GM23338 (cell line): ENCODE measurements at regions not wholly inside any gene's neighbourhood (a gene's known extent, or its start where the extent isn't known, plus 50 kb on each side); places are given as distances from the start of the nearest gene placed in this dataset.

ENCODE experiments used
- ATAC-seq: fragments of 200-7000 bp; cut with Tn5 transposase; 3 replicates; pipeline ENCODE4 v1.9.1; 2020
- DNase-seq: peaks from one replicate; pipeline ENCODE4 v3.0.0-alpha.2; 2015; ENCODE audit warnings: low spot score
- H2AFZ ChIP-seq: fragments of 200-600 bp; sonication (generic); 2 replicates; pipeline ENCODE4 v1.8.0; 2016; ENCODE audit warnings: antibody characterized with exemption, mild to moderate bottlenecking, moderate library complexity
- H3F3A ChIP-seq: fragments of 200-600 bp; sonication (generic); replicated peaks from 2 replicates; pipeline ENCODE4 v1.8.0; 2017; ENCODE audit warnings: antibody characterized with exemption, mixed run types, low read depth
- H3K27ac ChIP-seq: fragments of 200-600 bp; sonication (generic); 2 replicates; pipeline ENCODE4 v1.6.1; 2016; ENCODE audit warnings: low read depth
- H3K27me3 ChIP-seq: fragments of 200-600 bp; sonication (generic); 2 replicates; pipeline ENCODE4 v1.8.0; 2016; ENCODE audit warnings: mild to moderate bottlenecking, mixed run types, moderate library complexity; ENCODE audit not compliant: insufficient read depth
- H3K36me3 ChIP-seq: fragments of 200-600 bp; sonication (generic); 2 replicates; pipeline ENCODE4 v1.8.0; 2016; ENCODE audit warnings: mild to moderate bottlenecking; ENCODE audit not compliant: insufficient read depth
- H3K4me1 ChIP-seq: fragments of 200-600 bp; sonication (generic); 2 replicates; pipeline ENCODE4 v1.8.0; 2016; ENCODE audit warnings: mild to moderate bottlenecking, moderate library complexity; ENCODE audit not compliant: insufficient read depth
- H3K4me2 ChIP-seq: fragments of 200-600 bp; sonication (generic); 2 replicates; pipeline ENCODE4 v1.7.1; 2017; ENCODE audit warnings: mixed run types
- H3K4me3 ChIP-seq: fragments of 200-600 bp; sonication (generic); 2 replicates; pipeline ENCODE4 v1.6.1; 2016; ENCODE audit warnings: mixed run types
- H3K79me2 ChIP-seq: fragments of 200-600 bp; sonication (generic); replicated peaks from 2 replicates; pipeline ENCODE4 v1.8.0; 2017; ENCODE audit warnings: mild to moderate bottlenecking; ENCODE audit not compliant: insufficient read depth
- H3K9me2 ChIP-seq: fragments of 200-600 bp; sonication (generic); 2 replicates; pipeline ENCODE4 v1.8.0; 2017; ENCODE audit not compliant: insufficient read depth
- H4K20me1 ChIP-seq: fragments of 200-600 bp; sonication (generic); replicated peaks from 2 replicates; pipeline ENCODE4 v1.8.0; 2017; ENCODE audit warnings: mild to moderate bottlenecking; ENCODE audit not compliant: insufficient read depth
- H3K27ac Mint-ChIP-seq: 2 replicates; pipeline ENCODE4 v1.8.0; 2020; ENCODE audit warnings: inconsistent platforms, mild to moderate bottlenecking, moderate library complexity, mixed read lengths
- H3K27me3 Mint-ChIP-seq: 3 replicates; pipeline ENCODE4 v1.8.0; 2022; ENCODE audit warnings: low read depth, mild to moderate bottlenecking, moderate library complexity, mixed read lengths, inconsistent platforms; ENCODE audit not compliant: insufficient read depth, poor library complexity
- H3K36me3 Mint-ChIP-seq: 3 replicates; pipeline ENCODE4 v1.8.0; 2021; ENCODE audit warnings: low read depth, mild to moderate bottlenecking, inconsistent platforms, moderate library complexity, mixed read lengths
- H3K4me1 Mint-ChIP-seq: 3 replicates; pipeline ENCODE4 v1.8.0; 2020; ENCODE audit warnings: mild to moderate bottlenecking, inconsistent platforms, mixed read lengths
- H3K4me3 Mint-ChIP-seq: 3 replicates; pipeline ENCODE4 v1.8.0; 2021; ENCODE audit warnings: moderate library complexity, mild to moderate bottlenecking, inconsistent platforms, mixed read lengths
- H3K9me3 Mint-ChIP-seq: 3 replicates; pipeline ENCODE4 v1.8.0; 2020; ENCODE audit warnings: moderate library complexity, mild to moderate bottlenecking, inconsistent platforms, mixed read lengths
- CREB1 ChIP-seq: fragments of 250-450 bp; sonication (Bioruptor Pico); IDR thresholded peaks from 2 replicates; pipeline ENCODE4 v1.5.0; 2020; ENCODE audit warnings: low read depth, mild to moderate bottlenecking, moderate library complexity
- CTCF ChIP-seq, 2 experiments: fragments of 200-600 bp in 1 of 2; sonication (generic) in 1 of 2; conservative IDR thresholded peaks; 2 replicates each; pipeline versions ENCODE4 v1.5.1 to v1.6.1; 2016 to 2017; ENCODE audit warnings: antibody characterized with exemption in 2 of 2, low read depth in 2 of 2, mild to moderate bottlenecking in 2 of 2, moderate library complexity in 1 of 2
- EZH2 ChIP-seq: fragments of 200-600 bp; sonication (generic); IDR thresholded peaks from one replicate; pipeline ENCODE4 v1.8.0; 2017; ENCODE audit warnings: antibody characterized with exemption, mild to moderate bottlenecking, low read depth; ENCODE audit not compliant: unreplicated experiment
- JUNB ChIP-seq: IDR thresholded peaks from one replicate; pipeline ENCODE4 v1.6.1; 2016; ENCODE audit warnings: antibody characterized with exemption; ENCODE audit not compliant: unreplicated experiment
- NANOG ChIP-seq: IDR thresholded peaks from 2 replicates; pipeline ENCODE4 v1.6.1; 2016; ENCODE audit warnings: antibody characterized with exemption, borderline replicate concordance
- POLR2AphosphoS5 ChIP-seq: IDR thresholded peaks from 2 replicates; pipeline ENCODE4 v1.6.1; 2016; ENCODE audit warnings: antibody characterized with exemption, low read depth
- REST ChIP-seq: IDR thresholded peaks from one replicate; pipeline ENCODE4 v1.6.1; 2018; ENCODE audit warnings: antibody characterized with exemption; ENCODE audit not compliant: unreplicated experiment
- STAT1 ChIP-seq: IDR thresholded peaks from one replicate; pipeline ENCODE4 v1.6.1; 2016; ENCODE audit warnings: antibody characterized with exemption; ENCODE audit not compliant: unreplicated experiment
- ZNF114 ChIP-seq: fragments of 250-450 bp; sonication (Bioruptor Pico); IDR thresholded peaks from 2 replicates; pipeline ENCODE4 v1.5.0; 2020; ENCODE audit warnings: mild to moderate bottlenecking, moderate library complexity
- ZNF331 ChIP-seq: fragments of 250-450 bp; sonication (Bioruptor Pico); IDR thresholded peaks from 2 replicates; pipeline ENCODE4 v1.5.0; 2020; ENCODE audit warnings: low read depth, mild to moderate bottlenecking, moderate library complexity
- ZNF462 ChIP-seq: fragments of 250-450 bp; sonication (Bioruptor Pico); IDR thresholded peaks from 2 replicates; pipeline ENCODE4 v1.5.0; 2020; ENCODE audit warnings: mild to moderate bottlenecking, moderate library complexity

- TF ChIP-seq EZH2: no peak
- no peak for TF ChIP-seq ZNF331 (CRISPR knock-in tag)
- no peak for TF ChIP-seq CREB1 (CRISPR knock-in tag)
- no peak for TF ChIP-seq POLR2AphosphoS5
- TF ChIP-seq NANOG: no peak
Observed at GRCh38 chr14:97948841-97949240, 1151.7 kb downstream of the VRK1 start (continued).

GRCh38 chr14:97956581-97957340 lies 1159.6 kb downstream of the VRK1 start:
- DNase-seq: no peak
- Mint-ChIP-seq H3K27me3 (peaks cover 3% of the 10 kb centered on the region), H3K36me3 (0 out of 3 replicates have a peak, but pooled peaks cover 2% of the 10 kb centered on the region), H3K4me1 (no peaks in the 10 kb centered on the region), H3K9me3 (peaks cover 6% of the 10 kb centered on the region; the same call in 1 of the 3 replicates), H3K27ac (no peak overlapping the region), H3K4me3 (no peak overlapping the region)
- Histone ChIP-seq H3K4me3 (no peak overlapping the region), H3K9me2 (no peaks in the 10 kb centered on the region; the same call in 1 of the 2 replicates), H3F3A (no peaks in the 10 kb centered on the region), H3K79me2 (no peaks in the 10 kb centered on the region), H2AFZ (no peak overlapping the region), H3K4me2 (no peak overlapping the region), H3K4me1 (no peaks in the 10 kb centered on the region), H3K27ac (no peak overlapping the region), H3K27me3 (no peaks in the 10 kb centered on the region), H4K20me1 (no peaks in the 10 kb centered on the region), H3K36me3 (no peaks in the 10 kb centered on the region)
- ATAC-seq: no peak
- TF ChIP-seq JUNB (no peak), ZNF462 (CRISPR knock-in tag) (no peak), POLR2AphosphoS5 (no peak), CTCF (conservative IDR thresholded peaks at IDR 0.05; ENCODE audit: low read depth in 2 of 2) (no peak), EZH2 (no peak), CREB1 (CRISPR knock-in tag) (no peak), REST (no peak), NANOG (no peak), STAT1 (no peak), ZNF114 (CRISPR knock-in tag) (no peak)
